Heart left ventricle (tissue), 16 donors: ENCODE measurements at regions not wholly inside any gene's neighbourhood (a gene's known extent, or its start where the extent isn't known, plus 50 kb on each side); places are given as distances from the start of the nearest gene placed in this dataset.

Experiments
- ATAC-seq, 4 donors: fragments of 200-7000 bp; cut with Tn5 transposase; one replicate each; pipeline ENCODE4 v1.9.1; 2020 to 2022; ENCODE audit warnings: moderate library complexity in 4 of 4, mild to moderate bottlenecking in 3 of 4, moderate number of reproducible peaks in 1 of 4
- DNase-seq, 5 donors: peaks; one replicate each; pipeline ENCODE4 v3.0.0-alpha.2; 2020
- H3K27ac ChIP-seq, 12 donors: fragments of 200-600 bp; sonication (generic) in 4 of 12; one replicate each; pipeline versions ENCODE4 v1.5.0 to v1.8.0; 2016 to 2022; ENCODE audit warnings: mild to moderate bottlenecking in 2 of 12
- H3K27me3 ChIP-seq, 9 donors: fragments of 200-600 bp; sonication (generic) in 2 of 9; one replicate each; pipeline versions ENCODE4 v1.5.1 to v1.8.0; 2016 to 2022; ENCODE audit warnings: mild to moderate bottlenecking in 3 of 9
- H3K36me3 ChIP-seq, 9 donors: fragments of 200-600 bp; sonication (generic) in 2 of 9; one replicate each; pipeline versions ENCODE4 v1.5.0 to v1.8.0; 2018 to 2022; ENCODE audit warnings: mild to moderate bottlenecking in 2 of 9
- H3K4me1 ChIP-seq, 12 donors: fragments of 200-600 bp; sonication (generic) in 4 of 12; one replicate each; pipeline versions ENCODE4 v1.5.0 to v1.8.0; 2016 to 2022; ENCODE audit warnings: mild to moderate bottlenecking in 3 of 12
- H3K4me3 ChIP-seq, 12 donors: fragments of 200-600 bp; sonication (generic) in 4 of 12; one replicate each; pipeline versions ENCODE4 v1.5.0 to v1.8.0; 2017 to 2022; ENCODE audit warnings: mild to moderate bottlenecking in 9 of 12, moderate library complexity in 4 of 12
- H3K9me3 ChIP-seq, 12 donors: fragments of 200-600 bp; sonication (generic) in 4 of 12; one replicate each; pipeline versions ENCODE4 v1.5.0 to v1.8.0; 2016 to 2022; ENCODE audit warnings: mild to moderate bottlenecking in 1 of 12
- POLR2A ChIP-seq, 2 donors: fragments of 450-650 bp; IDR thresholded peaks; one replicate each; pipeline ENCODE4 v1.6.1; 2017; ENCODE audit warnings: antibody characterized with exemption in 2 of 2, mild to moderate bottlenecking in 2 of 2, moderate library complexity in 2 of 2
- WGBS, 4 donors: extraction: QIAGEN DNeasy Blood & Tissue Kit in 2 of 4; methylation state at CpG; one replicate each; pipeline versions ENCODE4 v1.1.5 to v1.1.7; 2013 to 2018; 5-methylcytosine and 5-hydroxymethylcytosine counted together
- intact Hi-C, 10 donors: fragments of 100-400 bp; cut with DNase I; formaldehyde crosslinking; loops; one replicate each; pipeline versions ENCODE4 v1.11.1 to v1.14.2; 2022
- TF ChIP-seq, protein P1 (sequence below), 12 donors: fragments of 200-600 bp; sonication (generic) in 4 of 12; IDR thresholded peaks; one replicate each; pipeline versions ENCODE4 v1.5.0 to v1.8.0; 2018 to 2022; ENCODE audit warnings: antibody characterized with exemption in 12 of 12, mild to moderate bottlenecking in 5 of 12
- donor health status: ischemic (EF 13 %, LVEDD 7.1; RV severe dilation, severe dysfunction).
- donor health status: healthy with polysubstance abuse.
- donor health status: DM: no; HTN: yes; CAD: no.
- donor health status: DM: no; HTN: no; CAD: no.
- donor health status: ischemic (EF 25% LVEDD 6.9; RV normal size, moderate dysfunction).
- donor health status: ischemic (EF 25% LVEDD 5.7; RV mildly dilated, moderate dysfunction).
- donor health status: healthy.
- donor health status: DM: yes; HTN: yes; CAD: no.
- donor health status: ischemic (EF 35%, LVEDD 5.7; RV mildly dilated, moderate dysfunction).
- donor health status: nonischemic (EF 11% LVEDD 7.7; RV severe dilation, severe dysfunction).
- donor health status: DM: yes; HTN: yes; CAD: no.
- donor health status: PGD.
- donor health status: ischemic (EF 29% LVEDD 5.4; RV normal size, mild dysfunction).
- donor health status: nonischemic (EF 23%, LVEDD 6.1; RV moderate dilation, normal function).

DNA sequence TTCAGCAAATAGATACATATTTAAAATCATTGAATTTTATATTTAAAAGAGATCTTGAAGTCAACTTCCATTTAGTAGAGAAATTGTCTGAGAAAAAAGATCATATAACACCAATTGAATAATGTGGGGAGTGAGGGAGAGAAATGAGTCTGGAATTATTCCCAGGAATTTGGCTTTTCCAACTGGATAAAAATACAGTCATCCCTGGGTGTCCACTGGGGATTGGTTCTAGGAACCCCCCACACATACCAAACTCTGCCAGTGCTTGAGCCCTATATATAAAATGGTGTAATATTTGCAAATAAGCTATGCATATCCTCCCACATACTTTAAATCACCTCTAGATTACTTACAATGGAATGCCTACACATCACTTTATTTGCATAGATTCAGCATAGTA lies 162.8 kb upstream of the SEMA3C start:
- peaks cover 0 to 12% (median 0%) of the 10 kb centered on the region in 12 donors for H3K9me3 ChIP-seq
- H3K27ac ChIP-seq: no peak overlapping the region
- ATAC-seq (no peak), DNase-seq (no peak)
- intact Hi-C loops: no loop called here
- no peaks in the 10 kb centered on the region for H3K36me3 ChIP-seq
- H3K4me3 ChIP-seq: no peak overlapping the region
- no peaks in the 10 kb centered on the region for H3K27me3 ChIP-seq
- TF ChIP-seq, protein P1, sequence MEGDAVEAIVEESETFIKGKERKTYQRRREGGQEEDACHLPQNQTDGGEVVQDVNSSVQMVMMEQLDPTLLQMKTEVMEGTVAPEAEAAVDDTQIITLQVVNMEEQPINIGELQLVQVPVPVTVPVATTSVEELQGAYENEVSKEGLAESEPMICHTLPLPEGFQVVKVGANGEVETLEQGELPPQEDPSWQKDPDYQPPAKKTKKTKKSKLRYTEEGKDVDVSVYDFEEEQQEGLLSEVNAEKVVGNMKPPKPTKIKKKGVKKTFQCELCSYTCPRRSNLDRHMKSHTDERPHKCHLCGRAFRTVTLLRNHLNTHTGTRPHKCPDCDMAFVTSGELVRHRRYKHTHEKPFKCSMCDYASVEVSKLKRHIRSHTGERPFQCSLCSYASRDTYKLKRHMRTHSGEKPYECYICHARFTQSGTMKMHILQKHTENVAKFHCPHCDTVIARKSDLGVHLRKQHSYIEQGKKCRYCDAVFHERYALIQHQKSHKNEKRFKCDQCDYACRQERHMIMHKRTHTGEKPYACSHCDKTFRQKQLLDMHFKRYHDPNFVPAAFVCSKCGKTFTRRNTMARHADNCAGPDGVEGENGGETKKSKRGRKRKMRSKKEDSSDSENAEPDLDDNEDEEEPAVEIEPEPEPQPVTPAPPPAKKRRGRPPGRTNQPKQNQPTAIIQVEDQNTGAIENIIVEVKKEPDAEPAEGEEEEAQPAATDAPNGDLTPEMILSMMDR (IDR thresholded peaks at IDR 0.05): no peak
- no peaks in the 10 kb centered on the region for H3K4me1 ChIP-seq

DNA sequence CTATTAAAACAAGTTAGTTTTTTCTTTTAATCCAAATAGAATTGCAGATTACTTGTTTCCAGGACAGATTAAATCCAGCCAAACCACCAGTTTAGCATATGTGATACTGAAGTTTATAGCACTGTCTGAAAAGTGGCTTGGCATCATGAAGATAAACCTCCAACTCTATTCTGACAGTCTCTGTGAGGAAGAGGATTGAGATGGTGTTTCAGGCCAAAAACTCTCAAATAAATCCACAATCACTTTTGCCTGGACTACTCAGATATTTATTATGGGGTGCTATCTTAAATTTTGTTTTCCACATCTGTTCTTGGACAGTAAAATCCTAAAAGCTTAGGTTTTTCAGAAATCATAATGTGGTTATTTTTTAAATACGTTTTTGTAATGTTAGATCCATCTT lies 161.7 kb upstream of the SEMA3C start:
- TF ChIP-seq, protein P1 (IDR thresholded peaks at IDR 0.05): no peak
- TF ChIP-seq POLR2A (IDR thresholded peaks at IDR 0.05): no peak
- Histone ChIP-seq H3K4me3 (no peak overlapping the region), H3K9me3 (peaks cover 0 to 12% (median 0%) of the 10 kb centered on the region in 12 donors), H3K27me3 (no peaks in the 10 kb centered on the region), H3K27ac (no peak overlapping the region), H3K36me3 (no peaks in the 10 kb centered on the region), H3K4me1 (no peaks in the 10 kb centered on the region)
- WGBS, 4 donors: 62 to 74% (median 72%) methylated on average over 1 of the region's 1 CpG
- no peak for DNase-seq
- intact Hi-C loops: no loop called here
- ATAC-seq: no peak

DNA sequence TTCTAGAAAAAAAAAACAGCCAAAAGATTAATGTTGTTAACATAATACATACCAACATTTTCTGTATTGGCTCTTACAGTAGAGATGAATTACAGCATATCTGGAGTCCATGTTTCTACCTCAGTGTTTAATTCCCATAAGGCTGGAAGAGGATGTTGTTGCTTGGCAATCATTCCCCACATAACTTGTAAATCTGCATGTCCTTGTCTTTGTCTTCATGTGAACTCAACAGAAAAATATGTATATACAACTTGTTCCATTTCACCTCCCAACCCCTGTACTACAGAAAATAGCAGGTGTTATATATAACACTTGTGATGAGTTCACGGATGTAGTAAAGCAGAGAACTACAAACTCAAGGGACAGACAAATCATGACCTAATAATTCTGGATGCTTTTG lies 160.9 kb upstream of the SEMA3C start:
- DNase-seq (no peak), ATAC-seq (no peak)
- TF ChIP-seq, protein P1 (IDR thresholded peaks at IDR 0.05): no peak
- no peak for TF ChIP-seq POLR2A (IDR thresholded peaks at IDR 0.05)
- intact Hi-C loops: no loop called here
- no peaks in the 10 kb centered on the region for H3K4me1 ChIP-seq
- H3K9me3 ChIP-seq: peaks cover 0 to 12% (median 0%) of the 10 kb centered on the region in 12 donors
- no peak overlapping the region for H3K4me3 ChIP-seq
- no peaks in the 10 kb centered on the region for H3K36me3 ChIP-seq
- H3K27ac ChIP-seq: no peak overlapping the region
- H3K27me3 ChIP-seq: no peaks in the 10 kb centered on the region
- WGBS, 4 donors: 56 to 68% (median 59%) methylated on average over 1 of the region's 1 CpG

DNA sequence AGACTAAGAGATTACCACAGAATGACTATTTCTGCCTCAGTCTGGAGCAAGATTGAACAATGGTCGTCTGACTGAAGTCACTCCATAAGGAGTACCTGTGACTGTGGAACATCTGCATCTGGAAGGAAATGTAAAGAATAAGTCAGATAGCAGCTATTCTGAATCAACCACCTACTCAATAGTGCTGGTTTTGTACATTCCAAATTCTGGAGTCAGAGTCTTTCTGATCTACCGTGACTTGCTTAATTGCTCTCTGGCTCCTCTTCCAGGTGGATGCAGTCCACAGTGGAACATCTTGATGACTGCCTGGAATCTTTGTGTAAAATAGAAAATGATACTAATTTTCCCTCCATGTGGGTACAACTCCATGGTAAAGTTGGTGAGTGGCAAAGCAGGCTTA lies 156.3 kb upstream of the SEMA3C start:
- Histone ChIP-seq H3K4me3 (no peak overlapping the region), H3K27ac (no peak overlapping the region), H3K36me3 (no peaks in the 10 kb centered on the region), H3K9me3 (peaks cover 0 to 12% (median 4%) of the 10 kb centered on the region in 12 donors), H3K27me3 (no peaks in the 10 kb centered on the region), H3K4me1 (no peaks in the 10 kb centered on the region)
- DNase-seq: no peak
- 67 to 76% (median 69%) methylated on average over 2 of the region's 2 CpGs for WGBS, 4 donors
- TF ChIP-seq, protein P1 (IDR thresholded peaks at IDR 0.05): no peak
- no peak for TF ChIP-seq POLR2A (IDR thresholded peaks at IDR 0.05)
- intact Hi-C loops: no loop called here
- no peak for ATAC-seq
